ENCODE measurements at regions not wholly inside any gene's neighbourhood (a gene's known extent, or its start where the extent isn't known, plus 50 kb on each side); places are given as distances from the start of the nearest gene placed in this dataset.

DNA sequence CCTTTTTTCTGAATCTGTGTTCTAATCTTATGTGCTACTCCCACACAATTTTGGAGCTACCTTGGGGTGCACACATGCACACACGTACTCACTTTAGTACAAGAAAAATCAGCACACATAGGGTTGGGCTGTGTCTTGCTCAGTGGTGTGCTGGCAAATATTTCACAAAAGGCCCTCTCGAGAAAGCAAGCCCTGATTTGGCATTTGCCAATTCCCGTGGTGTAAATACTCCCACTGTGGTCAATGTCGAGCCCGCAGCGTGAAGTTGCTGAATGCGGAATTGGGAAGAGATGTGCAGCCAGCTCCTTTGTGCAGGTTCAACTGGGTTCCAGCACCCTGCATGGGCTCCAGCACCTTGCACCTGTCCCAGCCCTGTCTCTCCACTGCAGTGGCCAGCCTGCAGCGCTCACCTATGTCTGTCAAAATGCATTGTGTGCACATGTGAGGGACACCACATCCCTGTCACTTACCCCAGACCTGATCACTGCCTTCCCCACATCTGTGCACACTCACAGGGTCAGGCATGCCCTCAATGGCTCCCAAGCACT lies 78.4 kb upstream of the WNT4 start:
- DNase-seq: no peak

DNA sequence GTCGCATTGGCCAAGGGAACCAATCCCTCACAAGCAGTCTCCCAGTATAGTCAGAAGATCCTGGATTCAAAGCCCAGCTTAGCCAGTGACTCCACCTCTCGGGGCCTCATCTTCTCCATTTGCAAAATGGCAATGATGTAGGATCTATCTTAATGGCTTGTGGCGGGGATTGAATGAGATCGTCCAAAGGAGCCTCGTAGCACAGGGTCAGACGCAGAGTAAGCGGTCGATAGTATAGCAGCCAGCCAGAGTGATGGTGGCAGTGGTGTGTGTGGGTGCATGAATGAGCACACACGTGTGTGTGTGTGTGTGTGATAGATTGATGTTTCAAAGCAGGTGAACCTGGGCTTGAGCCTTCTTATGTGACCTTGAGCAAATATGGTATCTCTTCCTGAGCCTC lies 79.8 kb upstream of the WNT4 start:
- DNase-seq: no peak

DNA sequence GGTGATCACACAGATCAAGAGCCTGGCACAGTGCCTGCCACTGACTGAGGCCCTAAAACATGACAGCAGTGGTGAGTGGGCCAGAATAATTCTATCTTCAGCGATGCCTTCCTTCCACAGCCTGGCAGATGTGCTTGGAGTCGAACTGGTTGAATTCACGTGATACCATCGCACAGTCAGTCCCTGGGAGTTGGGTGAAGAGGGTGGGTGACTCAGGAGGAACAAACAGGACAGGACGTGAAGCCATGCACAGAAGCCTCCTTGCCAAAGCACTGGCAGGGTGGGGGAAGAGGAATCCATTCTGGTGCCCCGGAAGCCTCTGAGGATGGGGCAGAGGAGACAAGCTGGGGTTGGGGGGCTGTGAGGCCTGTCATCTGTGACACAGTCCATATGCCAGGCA lies 80.3 kb upstream of the WNT4 start:
- DNase-seq: no peak

GRCh38 chr1:22224091-22224490 lies 81.2 kb upstream of the WNT4 start:
- no peak for DNase-seq

DNA sequence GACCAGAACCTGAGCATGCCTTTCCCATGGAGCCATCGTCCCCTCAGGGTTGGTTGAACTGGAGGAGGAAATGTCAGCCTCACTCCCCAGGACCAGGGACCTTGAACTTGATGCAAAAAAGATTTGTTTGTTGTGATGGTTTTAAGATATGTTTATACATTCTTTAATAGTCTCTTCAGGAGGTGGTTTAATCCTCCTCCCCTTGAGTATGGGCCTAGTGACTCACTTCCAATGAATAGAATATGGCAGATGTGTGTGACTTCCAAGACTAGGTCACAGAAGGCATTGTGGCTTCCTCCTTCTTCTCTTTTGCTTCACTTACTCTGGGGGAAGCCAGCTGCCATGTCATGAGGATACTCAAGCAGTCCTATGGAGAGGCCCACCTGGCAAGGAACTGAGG lies 81.7 kb upstream of the WNT4 start:
- DNase-seq: no peak

DNA sequence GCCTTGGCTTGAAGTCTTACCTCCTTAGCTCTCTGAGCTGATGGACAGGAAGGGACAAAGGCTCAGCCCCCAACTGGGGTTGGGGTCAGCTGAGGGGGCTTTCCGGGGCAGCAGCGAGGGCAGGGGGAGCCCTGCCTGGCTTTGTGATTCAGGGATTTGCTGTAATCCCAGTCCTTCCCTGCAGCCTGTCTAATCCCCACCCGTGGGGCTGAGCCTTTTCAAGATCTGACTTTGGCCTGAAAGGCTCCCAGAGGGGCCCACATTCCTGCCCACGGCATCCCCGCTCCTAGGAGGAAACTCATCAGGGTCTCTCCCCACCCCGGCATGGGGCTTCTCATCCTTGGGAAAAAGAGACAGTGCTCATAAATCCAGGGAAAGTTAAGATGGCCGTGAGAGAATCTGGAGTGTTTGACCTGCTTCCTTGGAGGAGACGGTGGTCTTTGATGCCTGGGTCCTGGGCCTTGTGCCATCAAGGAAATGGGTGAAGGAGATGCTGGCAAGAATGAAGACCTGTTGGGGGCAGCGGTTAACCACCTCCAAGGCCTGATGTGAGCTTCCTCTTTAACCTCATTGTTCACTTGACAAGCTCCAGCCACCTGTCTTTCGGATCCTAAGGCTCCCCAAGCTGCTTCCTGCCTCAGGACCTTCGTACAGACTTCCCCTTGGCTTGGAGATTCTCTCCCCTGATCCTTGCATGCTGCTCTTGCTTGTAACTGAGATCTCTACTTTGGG lies 83.1 kb upstream of the WNT4 start:
- no peak for DNase-seq

GRCh38 chr1:22228074-22228473 lies 85.2 kb upstream of the WNT4 start:
- no peak for DNase-seq

DNA sequence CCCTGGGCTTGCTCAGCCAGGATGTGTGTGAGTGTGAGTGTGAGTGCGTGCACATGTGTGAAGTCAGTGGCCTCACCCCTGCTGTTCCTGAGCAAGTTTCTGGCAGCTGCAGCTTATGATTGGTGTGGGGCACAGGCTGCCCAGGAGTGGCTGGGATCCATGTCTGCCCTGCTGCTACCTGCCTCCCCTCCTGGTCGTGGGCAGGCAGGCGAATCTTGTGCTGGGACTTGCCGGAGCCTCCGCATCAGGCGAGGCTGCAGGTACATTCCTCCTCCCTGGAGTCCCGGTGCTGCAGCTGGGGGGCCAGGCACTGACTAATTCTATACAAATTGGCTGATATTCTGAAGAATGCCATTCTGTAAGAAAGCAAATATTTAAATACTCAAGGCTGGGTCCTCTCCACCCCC lies 85.6 kb upstream of the WNT4 start:
- no peak for DNase-seq

GRCh38 chr1:22229379-22229778 lies 86.5 kb upstream of the WNT4 start:
- DNase-seq: no peak

DNA sequence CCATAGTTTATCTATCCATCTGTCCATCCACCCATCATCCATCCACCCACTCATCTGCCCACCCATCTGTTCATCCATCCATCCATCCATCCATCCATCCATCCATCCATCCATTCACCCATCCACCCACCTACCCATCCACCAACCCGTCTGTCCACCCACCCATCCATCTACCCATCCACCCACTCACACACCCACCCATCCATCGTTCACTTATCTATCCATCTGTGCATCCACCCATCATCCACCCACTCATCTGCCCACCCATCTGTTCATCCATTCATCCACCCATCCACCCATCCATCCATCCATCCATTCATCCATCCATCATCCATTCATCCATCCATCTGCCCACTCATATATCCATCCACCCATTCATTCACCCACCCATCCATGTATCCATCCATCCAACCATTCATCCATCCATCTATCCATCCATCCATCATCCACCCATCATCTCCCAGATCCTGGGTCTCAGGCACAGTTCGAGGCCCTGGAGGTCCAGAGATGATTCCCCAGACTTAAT lies 88.2 kb upstream of the WNT4 start:
- DNase-seq: no peak

DNA sequence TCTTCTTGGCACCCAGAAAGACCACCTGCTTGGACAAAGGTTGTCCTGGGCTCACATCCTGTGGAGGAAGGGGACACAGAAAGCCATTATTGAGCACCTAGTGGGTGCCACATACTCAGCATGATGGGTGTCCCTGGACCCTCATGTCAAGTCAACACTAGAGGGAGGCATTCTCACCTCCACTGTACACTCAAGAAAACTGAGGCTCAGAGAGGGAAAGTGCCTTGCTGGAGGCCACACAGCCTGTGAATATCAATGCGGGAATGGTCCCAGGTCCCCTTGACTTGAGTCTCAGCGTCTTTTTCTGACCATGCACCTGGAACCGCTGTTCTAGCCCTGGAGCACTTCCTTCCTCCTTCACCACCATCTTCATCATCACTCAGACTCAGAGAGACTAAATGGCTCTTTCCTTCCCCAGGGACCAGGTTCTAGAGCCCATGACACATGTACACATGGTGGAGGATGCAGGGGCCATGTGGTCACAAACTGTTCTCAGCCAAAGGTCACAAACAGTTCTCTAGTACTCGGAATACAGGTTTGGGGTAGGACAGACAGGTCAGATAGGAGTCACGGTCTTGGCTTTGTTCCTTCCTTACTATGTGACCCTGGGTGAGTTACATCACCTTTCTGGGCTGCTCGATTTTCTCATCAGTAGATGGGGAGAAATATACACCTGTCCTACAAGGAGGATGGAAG lies 89.2 kb upstream of the WNT4 start:
- no peak for DNase-seq

GRCh38 chr1:22233222-22233621 lies 90.3 kb upstream of the WNT4 start:
- no peak for DNase-seq

DNA sequence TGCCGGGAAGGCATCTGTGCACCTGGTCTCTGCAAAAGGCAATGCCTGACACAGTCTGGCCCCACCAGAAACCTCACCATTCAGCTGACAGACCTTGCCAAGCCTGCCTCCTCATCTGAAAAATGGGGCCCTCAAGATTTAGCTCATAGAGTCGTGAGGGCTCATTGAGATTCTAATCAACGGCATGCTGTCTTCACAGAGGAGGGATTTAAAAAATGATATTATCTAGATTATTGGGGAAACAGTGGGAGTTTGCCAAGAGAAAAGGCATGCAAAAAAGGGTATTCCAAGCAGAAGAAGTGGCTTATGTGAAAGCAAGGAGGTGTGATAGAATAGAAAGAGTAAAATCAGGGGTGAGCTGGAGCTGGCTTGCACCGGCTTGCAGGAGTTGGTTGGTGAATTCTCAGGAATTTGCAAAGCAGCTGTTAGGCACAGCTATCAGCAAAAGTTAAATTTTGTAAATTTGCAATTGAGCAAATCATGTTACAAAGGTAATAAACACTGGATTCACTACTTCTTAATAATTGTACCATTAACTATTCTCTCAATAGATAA lies 91.7 kb upstream of the WNT4 start:
- no peak for DNase-seq

DNA sequence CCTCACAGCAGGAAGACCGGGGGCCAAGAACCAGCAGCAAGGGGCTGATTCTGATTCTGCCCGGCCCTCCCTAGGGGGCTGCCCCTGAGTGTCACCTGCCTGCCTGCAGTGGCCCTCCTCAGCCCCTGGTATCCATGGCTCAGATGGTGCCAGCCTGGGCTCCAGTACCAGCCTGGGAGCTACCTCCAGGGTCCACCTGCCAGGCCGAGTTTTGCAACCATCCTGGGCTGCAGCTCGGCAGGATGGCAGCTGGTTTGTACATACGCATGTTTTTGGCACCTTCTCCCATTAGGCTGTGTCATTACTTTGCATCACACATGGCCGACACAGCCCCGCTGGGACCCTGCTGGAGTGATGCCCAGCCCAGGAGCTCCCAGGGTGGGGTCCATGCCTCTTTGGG lies 93.3 kb upstream of the WNT4 start:
- DNase-seq: no peak

DNA sequence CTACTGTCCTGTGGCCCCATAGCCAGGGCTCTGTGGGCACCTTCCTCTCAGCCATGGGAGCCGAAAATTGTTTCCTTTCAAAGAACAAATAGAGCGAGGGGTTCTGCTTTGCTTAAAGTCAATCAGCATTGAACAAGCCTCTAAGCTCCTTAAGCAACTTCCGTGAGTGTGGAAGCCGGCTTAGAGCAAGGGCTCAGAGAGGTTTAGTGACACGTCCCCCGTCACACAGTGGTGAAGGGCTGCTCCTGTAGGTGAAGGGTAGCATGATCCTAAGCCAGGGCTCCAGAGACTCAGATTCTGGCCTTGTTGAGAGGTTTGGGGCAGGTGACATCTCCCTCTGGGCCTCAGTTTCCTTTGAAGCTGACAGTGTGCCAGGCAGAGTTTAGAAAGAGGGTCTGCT lies 94.0 kb upstream of the WNT4 start:
- no peak for DNase-seq

DNA sequence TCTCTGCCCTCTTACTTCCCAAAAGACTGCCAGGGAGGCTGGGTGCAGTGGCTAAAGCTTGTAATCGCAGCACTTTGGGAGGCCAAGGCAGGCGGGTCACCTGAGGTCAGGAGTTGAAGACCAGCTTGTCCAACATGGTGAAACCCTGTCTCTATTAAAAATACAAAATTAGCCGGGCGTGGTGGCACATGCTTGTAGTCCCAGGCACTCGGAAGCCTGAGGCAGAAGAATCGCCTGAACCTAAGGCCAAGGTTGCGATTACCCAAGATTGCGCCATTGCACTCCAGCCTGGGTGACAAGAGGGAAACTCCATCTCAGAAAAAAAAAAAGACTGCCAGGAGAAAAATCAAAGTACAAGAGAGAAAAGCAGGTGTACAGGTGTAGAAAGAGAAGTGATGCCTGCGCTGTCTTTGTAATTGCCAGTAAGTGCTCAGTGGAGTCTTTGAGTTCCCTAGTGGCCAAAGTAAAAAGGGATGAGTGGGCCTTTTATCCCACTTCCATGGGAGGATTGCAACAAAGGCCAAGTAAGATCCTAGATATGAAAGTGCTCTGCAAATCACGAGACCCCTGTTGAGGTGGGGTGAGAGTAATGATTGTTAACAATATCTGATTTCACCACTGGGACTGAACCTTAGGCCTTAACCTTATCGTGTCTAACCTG lies 94.7 kb upstream of the WNT4 start:
- DNase-seq: no peak

- no peak for DNase-seq
Observed at GRCh38 chr1:22238356-22239224, 95.7 kb upstream of the WNT4 start.

DNA sequence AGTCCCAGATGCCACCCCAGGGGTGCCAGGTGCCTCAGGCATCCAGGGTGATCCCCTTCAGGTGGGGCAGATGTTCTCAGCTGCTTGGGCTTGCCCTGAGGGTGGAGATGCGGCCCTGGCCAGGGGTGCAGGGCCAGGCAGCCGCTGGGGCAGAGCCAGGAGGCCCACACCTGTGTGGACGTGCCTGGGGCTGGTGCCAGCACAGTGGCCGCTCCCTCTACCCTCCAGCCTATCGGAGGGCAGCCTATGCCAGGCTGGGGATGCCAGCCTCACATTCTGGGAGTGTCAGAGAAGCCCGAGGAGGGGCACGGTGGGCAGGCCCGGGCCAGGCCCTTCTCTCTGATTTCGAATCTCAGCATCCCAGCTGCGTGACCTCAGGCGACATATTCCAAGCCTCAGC lies 96.5 kb upstream of the WNT4 start:
- DNase-seq: no peak

DNA sequence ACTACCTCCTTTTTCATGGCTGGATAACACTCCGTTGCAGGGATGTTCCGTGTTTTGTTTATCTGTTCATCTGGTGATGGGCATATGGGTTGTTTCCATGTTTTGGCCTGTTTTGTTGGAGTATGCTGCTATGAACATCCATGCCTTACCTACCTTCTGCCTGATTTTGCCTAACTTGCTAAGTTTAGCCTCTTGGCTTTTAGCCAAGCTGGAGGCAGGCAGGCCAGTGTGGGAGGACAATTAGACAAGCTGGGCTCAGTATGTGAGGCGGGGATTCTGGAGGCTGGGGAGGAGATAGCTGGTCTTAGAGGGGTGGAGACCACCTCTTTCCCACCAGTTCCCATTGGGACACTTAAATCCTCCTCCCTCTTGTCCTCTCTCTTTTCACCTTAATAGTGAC lies 98.4 kb upstream of the WNT4 start:
- no peak for DNase-seq

DNA sequence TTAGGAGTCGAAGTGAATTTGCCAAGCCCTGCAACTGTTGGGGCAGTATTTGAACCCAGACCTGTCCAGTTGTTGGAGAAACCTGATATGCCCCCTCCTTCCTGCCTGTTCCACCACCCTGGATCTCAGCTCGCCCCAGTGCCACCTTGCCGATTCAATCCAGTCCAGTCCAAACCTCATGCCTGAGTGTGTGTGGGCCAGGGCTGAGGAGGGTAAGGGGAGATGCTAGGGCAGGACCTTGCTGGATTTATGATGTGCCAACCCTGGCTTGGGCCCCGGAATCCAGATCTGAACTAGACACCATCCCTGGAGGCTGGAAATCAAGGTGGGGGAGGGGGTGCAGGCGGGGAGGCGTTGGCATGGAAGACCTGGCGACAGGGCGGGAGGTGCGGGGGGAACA lies 98.9 kb upstream of the WNT4 start:
- no peak for DNase-seq

DNA sequence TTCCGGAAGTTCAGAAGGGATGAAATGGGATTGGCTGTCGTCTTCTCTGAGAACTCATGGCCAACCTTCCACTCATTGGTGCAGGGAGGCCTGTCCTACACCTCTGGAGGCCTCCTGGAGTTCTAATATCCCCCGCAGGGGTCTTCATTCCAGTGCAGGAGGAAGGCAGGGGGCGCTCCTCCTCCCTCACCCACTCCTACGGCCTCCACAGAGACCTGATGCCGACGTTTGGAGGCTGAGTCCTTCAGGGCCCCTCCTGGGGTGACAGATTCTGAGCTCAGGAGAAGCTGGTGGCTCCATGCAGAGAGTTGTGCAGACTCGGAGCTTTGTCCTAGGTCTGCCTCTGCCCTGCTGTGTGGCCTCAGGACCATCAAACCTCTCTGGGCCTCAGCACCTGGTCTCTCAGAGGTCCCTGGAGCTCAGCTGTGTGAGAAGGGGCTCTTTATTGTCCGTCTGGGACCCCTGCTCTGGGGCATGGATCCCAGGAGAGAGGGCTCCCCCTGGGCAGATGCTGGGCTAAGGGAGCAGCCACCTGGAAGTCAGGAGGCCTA lies 102.3 kb upstream of the WNT4 start:
- no peak for DNase-seq

- DNase-seq: no peak
Observed at GRCh38 chr1:22245726-22246125, 102.8 kb upstream of the WNT4 start.
